Mesenchymal stem cell (in vitro differentiated cells and primary cell): ENCODE measurements at regions not wholly inside any gene's neighbourhood (a gene's known extent, or its start where the extent isn't known, plus 50 kb on each side); places are given as distances from the start of the nearest gene placed in this dataset.

Source experiments
- DNase-seq: peaks from one replicate; pipeline ENCODE4 v3.0.0-alpha.2; 2013
- H2AFZ ChIP-seq: one replicate; pipeline ENCODE4 v1.6.1; 2013; ENCODE audit warnings: low read depth, mild to moderate bottlenecking, control low read depth, inconsistent platforms, low read length, moderate library complexity
- H2AK5ac ChIP-seq: 2 replicates; pipeline ENCODE4 v1.6.1; 2013; ENCODE audit warnings: low read length, moderate library complexity, mild to moderate bottlenecking, inconsistent platforms; ENCODE audit not compliant: severe bottlenecking
- H2BK120ac ChIP-seq: one replicate; pipeline ENCODE4 v1.6.1; 2013; ENCODE audit warnings: low read depth, mild to moderate bottlenecking, inconsistent platforms, low read length, moderate library complexity
- H2BK12ac ChIP-seq, 2 experiments: one replicate each; pipeline ENCODE4 v1.6.1; 2013; ENCODE audit warnings: inconsistent platforms in 2 of 2, low read length in 2 of 2, mild to moderate bottlenecking in 2 of 2, moderate library complexity in 2 of 2, control low read depth in 1 of 2
- H2BK15ac ChIP-seq: one replicate; pipeline ENCODE4 v1.6.1; 2013; ENCODE audit warnings: mild to moderate bottlenecking, low read depth, inconsistent platforms; ENCODE audit not compliant: poor library complexity, severe bottlenecking
- H2BK5ac ChIP-seq: 2 replicates; pipeline ENCODE4 v1.6.1; 2013; ENCODE audit warnings: low read depth, mild to moderate bottlenecking, low read length, control low read depth, inconsistent platforms; ENCODE audit not compliant: poor library complexity, severe bottlenecking
- H3K14ac ChIP-seq, 2 experiments: one replicate each; pipeline ENCODE4 v1.6.1; 2013; ENCODE audit warnings: inconsistent platforms in 2 of 2, low read length in 2 of 2, control low read depth in 1 of 2, mild to moderate bottlenecking in 1 of 2, moderate library complexity in 1 of 2
- H3K18ac ChIP-seq, 2 experiments: one replicate each; pipeline ENCODE4 v1.6.1; 2013; ENCODE audit warnings: inconsistent platforms in 2 of 2, low read length in 2 of 2, control low read depth in 1 of 2, low read depth in 1 of 2, mild to moderate bottlenecking in 1 of 2
- H3K23ac ChIP-seq, 2 experiments: one replicate each; pipeline ENCODE4 v1.6.1; 2013; ENCODE audit warnings: inconsistent platforms in 2 of 2, low read length in 2 of 2, mild to moderate bottlenecking in 2 of 2, moderate library complexity in 2 of 2, control low read depth in 1 of 2
- H3K27ac ChIP-seq: 2 replicates; pipeline ENCODE4 v1.5.1; 2013; ENCODE audit warnings: mild to moderate bottlenecking, moderate library complexity, low read length, control low read depth, inconsistent platforms; ENCODE audit not compliant: poor library complexity, severe bottlenecking
- H3K27me3 ChIP-seq, 2 experiments: 2 replicates each; pipeline versions ENCODE4 v1.6.1 to v1.7.0; 2013; ENCODE audit warnings: low read length in 2 of 2, mild to moderate bottlenecking in 2 of 2, moderate library complexity in 2 of 2, control low read depth in 1 of 2, inconsistent platforms in 1 of 2; ENCODE audit not compliant: control insufficient read depth in 1 of 2, insufficient read depth in 1 of 2
- H3K36me3 ChIP-seq, 2 experiments: 2 replicates each; pipeline versions ENCODE4 v1.6.1 to v1.7.0; 2013; ENCODE audit warnings: low read length in 2 of 2, control low read depth in 1 of 2, inconsistent platforms in 1 of 2, low read depth in 1 of 2, mild to moderate bottlenecking in 1 of 2; ENCODE audit not compliant: insufficient read depth in 2 of 2, control insufficient read depth in 1 of 2
- H3K4ac ChIP-seq, 2 experiments: one replicate each; pipeline ENCODE4 v1.6.1; 2013; ENCODE audit warnings: inconsistent platforms in 2 of 2, low read length in 2 of 2, mild to moderate bottlenecking in 2 of 2, moderate library complexity in 2 of 2, control low read depth in 1 of 2, low read depth in 1 of 2
- H3K4me1 ChIP-seq: 2 replicates; pipeline ENCODE4 v1.6.1; 2013; ENCODE audit warnings: low read depth, low read length, control low read depth; ENCODE audit not compliant: control insufficient read depth, insufficient read depth
- H3K4me2 ChIP-seq: 2 replicates; pipeline ENCODE4 v1.6.1; 2013; ENCODE audit warnings: low read length, mild to moderate bottlenecking, inconsistent platforms; ENCODE audit not compliant: poor library complexity, severe bottlenecking
- H3K4me3 ChIP-seq, 2 experiments: 2 replicates each; pipeline versions ENCODE4 v1.5.1 to v1.7.0; 2013; ENCODE audit warnings: low read length in 2 of 2, mild to moderate bottlenecking in 2 of 2, control low read depth in 1 of 2, low read depth in 1 of 2; ENCODE audit not compliant: insufficient read depth in 1 of 2
- H3K79me1 ChIP-seq: replicated peaks from 2 replicates; pipeline ENCODE4 v1.6.1; 2013; ENCODE audit warnings: mild to moderate bottlenecking, control low read depth, low read length, inconsistent platforms; ENCODE audit not compliant: poor library complexity, severe bottlenecking
- H3K9ac ChIP-seq: 2 replicates; pipeline ENCODE4 v1.7.0; 2013; ENCODE audit warnings: mild to moderate bottlenecking, low read length, moderate library complexity
- H3K9me3 ChIP-seq: 2 replicates; pipeline ENCODE4 v1.7.0; 2013; ENCODE audit warnings: mild to moderate bottlenecking, low read length; ENCODE audit not compliant: control insufficient read depth
- H4K8ac ChIP-seq: one replicate; pipeline ENCODE4 v1.6.1; 2013; ENCODE audit warnings: inconsistent platforms, mild to moderate bottlenecking, low read length, moderate library complexity
- H4K91ac ChIP-seq: one replicate; pipeline ENCODE4 v1.6.1; 2013; ENCODE audit warnings: mild to moderate bottlenecking, low read length, inconsistent platforms
- WGBS: methylation state at CpG from one replicate; pipeline ENCODE4 v1.1.7; 2013; ENCODE audit warnings: mixed read lengths; 5-methylcytosine and 5-hydroxymethylcytosine counted together

GRCh38 chr1:37184789-37185188, 150.5 kb upstream of the GRIK3 start:
- Histone ChIP-seq H2BK5ac (no peak overlapping the region), H2AK5ac (no peak overlapping the region), H3K4me1 (no peaks in the 10 kb centered on the region), H2AFZ (no peak overlapping the region), H3K27me3 (no peaks in the 10 kb centered on the region), H3K14ac (no peak overlapping the region), H3K9ac (no peak overlapping the region), H2BK15ac (no peak overlapping the region), H4K91ac (no peak overlapping the region), H2BK12ac (no peak overlapping the region), H3K9me3 (no peaks in the 10 kb centered on the region), H3K4me2 (no peak overlapping the region), H3K27ac (no peak overlapping the region), H3K18ac (no peak overlapping the region), H3K79me1 (no peaks in the 10 kb centered on the region), H2BK120ac (no peak overlapping the region), H4K8ac (no peak overlapping the region), H3K36me3 (no peaks in the 10 kb centered on the region), H3K23ac (no peak overlapping the region), H3K4me3 (no peak overlapping the region), H3K4ac (no peak overlapping the region)
- no peak for DNase-seq
- no CpG with 5 or more reads among the region's 1 CpG for WGBS

GRCh38 chr1:37186246-37186756, 152.0 kb upstream of the GRIK3 start:
- no peak overlapping the region for H4K8ac ChIP-seq
- no peak overlapping the region for H3K18ac ChIP-seq
- H3K27ac ChIP-seq: no peak overlapping the region
- no peak overlapping the region for H2AK5ac ChIP-seq
- no peaks in the 10 kb centered on the region for H3K36me3 ChIP-seq
- no peak overlapping the region for H2BK5ac ChIP-seq
- no peaks in the 10 kb centered on the region for H3K9me3 ChIP-seq
- H2AFZ ChIP-seq: no peak overlapping the region
- 86% methylated on average over 1 of the region's 1 CpG for WGBS
- no peak overlapping the region for H2BK120ac ChIP-seq
- no peak overlapping the region for H3K4me3 ChIP-seq
- no peak overlapping the region for H3K4me2 ChIP-seq
- DNase-seq: no peak
- H3K14ac ChIP-seq: no peak overlapping the region
- no peak overlapping the region for H3K4ac ChIP-seq
- H4K91ac ChIP-seq: no peak overlapping the region
- H3K27me3 ChIP-seq: no peaks in the 10 kb centered on the region
- no peak overlapping the region for H2BK15ac ChIP-seq
- no peak overlapping the region for H3K23ac ChIP-seq
- H2BK12ac ChIP-seq: no peak overlapping the region
- no peak overlapping the region for H3K9ac ChIP-seq
- H3K79me1 ChIP-seq: no peaks in the 10 kb centered on the region
- H3K4me1 ChIP-seq: no peaks in the 10 kb centered on the region

GRCh38 chr1:37189111-37189510, 154.8 kb upstream of the GRIK3 start:
- Histone ChIP-seq H3K14ac (no peak overlapping the region), H3K4me1 (no peaks in the 10 kb centered on the region), H4K8ac (no peak overlapping the region), H2BK12ac (no peak overlapping the region), H3K27me3 (no peaks in the 10 kb centered on the region), H3K27ac (no peak overlapping the region), H3K4me2 (no peak overlapping the region), H2BK5ac (no peak overlapping the region), H3K36me3 (no peaks in the 10 kb centered on the region), H3K4ac (no peak overlapping the region), H3K4me3 (no peak overlapping the region), H2AFZ (no peak overlapping the region), H3K9me3 (no peaks in the 10 kb centered on the region), H3K18ac (no peak overlapping the region), H4K91ac (no peak overlapping the region), H2AK5ac (no peak overlapping the region), H2BK15ac (no peak overlapping the region), H3K23ac (no peak overlapping the region), H2BK120ac (no peak overlapping the region), H3K79me1 (no peaks in the 10 kb centered on the region), H3K9ac (no peak overlapping the region)
- 33% methylated on average over 3 of the region's 3 CpGs for WGBS
- no peak for DNase-seq

- no peak overlapping the region for H3K4me2 ChIP-seq
- H3K4me3 ChIP-seq: no peak overlapping the region
- no peak overlapping the region for H4K8ac ChIP-seq
- no peak overlapping the region for H2BK5ac ChIP-seq
- no peak overlapping the region for H3K18ac ChIP-seq
- no peak for DNase-seq
- H3K79me1 ChIP-seq: no peaks in the 10 kb centered on the region
- no peak overlapping the region for H2AK5ac ChIP-seq
- H2AFZ ChIP-seq: no peak overlapping the region
- H3K9ac ChIP-seq: no peak overlapping the region
- H3K36me3 ChIP-seq: no peaks in the 10 kb centered on the region
- H3K14ac ChIP-seq: no peak overlapping the region
- H3K27ac ChIP-seq: no peak overlapping the region
- no peak overlapping the region for H2BK120ac ChIP-seq
- 65% methylated on average over 2 of the region's 3 CpGs for WGBS
- H3K4me1 ChIP-seq: no peaks in the 10 kb centered on the region
- H3K9me3 ChIP-seq: peaks cover 6% of the 10 kb centered on the region
- H3K27me3 ChIP-seq: no peaks in the 10 kb centered on the region
- no peak overlapping the region for H3K23ac ChIP-seq
- no peak overlapping the region for H2BK12ac ChIP-seq
- no peak overlapping the region for H2BK15ac ChIP-seq
- H4K91ac ChIP-seq: no peak overlapping the region
- no peak overlapping the region for H3K4ac ChIP-seq
These were observed 163.1 kb upstream of the GRIK3 start for GRCh38 chr1:37197411-37197810.
